Fibroblast of skin of right biceps (primary cell): ENCODE measurements at regions not wholly inside any gene's neighbourhood (a gene's known extent, or its start where the extent isn't known, plus 50 kb on each side); places are given as distances from the start of the nearest gene placed in this dataset.

Source experiments
- DNase-seq: peaks from one replicate; pipeline ENCODE4 v3.0.0-alpha.2; 2013

DNA sequence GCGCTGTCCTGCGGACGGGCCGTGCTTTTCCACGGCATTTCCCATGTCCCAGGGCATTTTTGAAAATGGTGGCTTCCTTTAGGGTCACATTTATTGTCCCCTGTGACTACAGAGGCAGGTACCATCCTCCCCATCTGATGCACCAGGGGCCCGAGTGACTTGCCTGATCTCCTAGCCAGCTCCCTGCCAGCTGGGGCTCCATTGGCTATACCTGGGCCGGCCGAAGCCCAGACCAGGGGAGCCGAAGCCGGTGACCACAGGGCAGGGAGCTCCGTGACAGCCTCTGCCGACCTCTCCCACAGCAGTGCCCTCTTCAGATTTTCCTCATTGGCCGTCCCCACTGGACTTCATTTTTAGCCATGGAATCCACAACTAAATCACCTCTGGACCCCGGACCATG is 170.6 kb downstream of the RBFOX3 start:
- no peak for DNase-seq

DNA sequence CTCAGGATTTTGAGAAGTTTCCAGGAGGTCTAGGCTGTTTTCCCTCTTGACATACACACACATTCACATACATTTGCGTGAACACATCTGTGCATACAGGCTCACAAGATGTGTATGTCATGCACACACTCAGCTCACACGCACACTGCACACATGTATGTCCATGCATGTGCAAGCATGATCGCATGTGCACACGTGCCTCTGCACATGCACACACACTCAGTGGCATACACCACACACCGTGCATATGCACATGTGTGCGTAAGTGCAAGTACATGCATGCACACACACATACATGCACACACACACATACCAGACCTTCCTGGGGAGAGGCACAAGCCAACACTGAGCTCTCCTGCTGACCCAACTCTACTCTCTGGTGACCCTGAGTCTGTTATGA is 171.4 kb downstream of the RBFOX3 start:
- DNase-seq: no peak

DNA sequence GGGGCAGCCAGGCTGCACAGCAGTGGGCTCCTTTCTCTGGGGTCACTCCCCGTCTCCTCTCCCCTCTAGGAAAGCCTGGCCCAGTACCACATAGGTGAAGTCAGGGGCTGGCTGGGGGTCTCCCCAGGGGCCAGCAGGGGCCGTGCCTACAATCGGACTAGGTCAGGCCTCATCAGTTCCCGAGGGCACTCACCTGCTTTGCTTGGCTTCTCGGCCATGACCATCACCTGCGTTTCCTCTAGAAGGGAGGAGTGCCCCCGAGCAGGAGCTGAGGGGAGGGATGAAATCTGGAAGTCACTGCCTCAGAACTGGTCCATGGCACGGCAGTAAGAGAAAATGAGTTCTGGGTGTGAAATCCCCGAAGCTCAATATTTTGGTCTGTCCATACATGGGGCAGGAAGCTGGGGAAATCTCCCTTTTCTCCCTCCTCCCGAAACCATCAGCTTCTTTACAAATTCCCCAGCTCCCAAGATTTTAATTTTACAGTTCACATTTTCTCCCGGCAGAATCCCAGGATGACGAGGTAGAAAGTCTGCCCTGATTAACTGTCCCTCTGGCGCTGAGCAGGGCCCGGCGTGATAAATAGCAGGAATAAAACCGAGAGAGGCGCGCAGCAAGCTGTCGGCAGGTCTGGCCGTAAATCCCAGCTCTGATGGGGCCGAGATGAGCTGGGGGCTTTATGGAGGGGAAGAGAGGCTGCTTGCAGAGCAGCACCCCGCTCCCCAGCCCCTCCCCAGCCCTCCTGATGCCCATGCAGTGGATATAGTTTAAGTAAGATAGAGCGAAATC is 172.1 kb downstream of the RBFOX3 start:
- no peak for DNase-seq

DNA sequence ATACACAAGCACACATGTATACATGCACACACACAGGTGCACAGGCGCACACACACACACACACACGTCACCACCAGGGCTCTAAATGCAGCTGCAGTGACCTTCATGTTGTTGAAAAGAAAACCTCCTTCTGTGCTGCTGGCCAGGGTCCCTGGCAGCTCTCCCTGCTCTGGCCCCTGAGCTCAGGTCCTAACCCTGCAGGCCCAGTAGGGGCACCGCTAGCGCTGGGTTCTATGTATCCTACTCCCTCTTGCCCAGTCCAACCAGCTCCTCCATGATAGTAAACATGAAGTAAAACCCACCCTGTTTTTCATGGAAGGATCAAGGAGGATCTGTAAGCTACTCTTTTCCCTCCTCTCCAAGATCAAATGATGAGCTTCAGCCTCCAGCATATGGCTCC is 172.8 kb downstream of the RBFOX3 start:
- no peak for DNase-seq

DNA sequence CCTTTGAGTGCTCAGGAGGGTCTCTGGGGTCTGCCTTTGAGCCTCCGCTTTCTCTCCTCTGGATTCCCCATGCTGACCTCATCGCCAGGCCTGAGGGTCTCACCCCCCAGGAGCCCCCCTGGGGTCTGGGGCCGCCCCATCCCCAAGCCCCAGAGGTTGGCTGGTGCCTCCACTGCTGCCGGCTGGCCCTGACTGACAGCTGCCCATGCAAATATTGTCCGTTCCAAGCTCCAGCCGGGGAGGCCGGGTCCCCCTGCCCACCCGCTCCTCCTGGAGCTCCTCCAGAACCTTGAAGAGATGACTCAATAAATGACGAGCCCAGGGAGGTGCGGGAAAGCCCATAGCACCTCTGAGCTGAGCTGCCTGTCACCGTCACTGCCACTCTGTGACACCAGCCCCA is 173.8 kb downstream of the RBFOX3 start:
- DNase-seq: no peak

DNA sequence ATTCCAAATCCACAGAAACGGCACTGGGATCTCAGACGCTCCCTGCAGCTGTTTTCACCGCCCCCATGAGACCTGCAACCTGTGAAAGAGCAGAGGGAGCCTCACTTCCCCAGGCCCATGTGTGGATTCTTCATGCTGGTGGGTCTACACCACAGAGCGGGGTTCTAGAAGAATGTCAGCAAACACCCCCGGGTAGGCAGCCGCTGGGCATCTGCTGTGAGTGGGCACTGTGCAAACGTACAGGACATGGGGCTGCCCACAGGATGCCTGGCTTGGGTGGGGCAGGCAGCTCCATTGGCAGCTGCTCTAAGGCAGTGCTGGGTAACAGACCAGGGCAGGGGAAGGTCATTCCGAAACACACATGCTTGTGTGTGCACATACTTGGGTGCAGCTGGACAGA is 174.9 kb downstream of the RBFOX3 start:
- DNase-seq: no peak

DNA sequence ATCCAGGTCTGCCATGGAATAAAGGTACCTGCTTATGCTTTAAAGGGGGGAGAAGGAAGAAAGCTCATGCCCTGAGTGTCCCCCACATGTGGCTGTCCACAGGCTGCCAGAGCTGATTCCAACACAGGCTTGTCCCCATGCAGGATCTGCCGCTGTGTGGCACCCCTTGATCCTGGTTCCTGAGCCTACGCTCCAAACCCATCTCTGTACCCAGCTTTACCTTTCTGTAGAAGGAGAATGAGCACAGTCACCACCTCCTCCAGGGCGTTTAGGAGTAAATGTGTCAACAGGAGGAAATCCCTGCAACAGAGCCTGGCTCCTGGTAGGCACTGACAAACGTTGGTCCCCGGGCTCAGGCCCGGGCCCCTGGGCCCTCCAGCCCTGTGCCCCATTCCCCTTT is 175.6 kb downstream of the RBFOX3 start:
- DNase-seq: no peak

DNA sequence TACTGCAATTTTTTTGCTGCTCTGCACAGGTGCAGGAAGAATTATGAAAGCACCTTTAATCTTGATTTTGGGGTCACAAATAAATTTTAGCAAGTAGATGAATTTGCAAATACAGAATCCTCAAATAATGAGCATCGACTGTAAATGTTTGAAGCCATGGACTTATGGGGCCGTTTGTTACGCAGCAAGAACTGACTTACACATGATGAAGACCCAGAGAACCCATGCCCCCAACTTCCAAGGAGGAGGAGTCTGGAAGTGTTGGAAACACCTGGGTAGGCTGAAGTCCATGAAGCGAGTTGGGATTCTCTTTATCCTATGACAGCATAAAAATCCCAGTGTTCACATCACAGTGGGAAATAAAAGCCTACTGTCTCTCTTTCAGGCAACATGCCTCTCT is 176.6 kb downstream of the RBFOX3 start:
- no peak for DNase-seq

DNA sequence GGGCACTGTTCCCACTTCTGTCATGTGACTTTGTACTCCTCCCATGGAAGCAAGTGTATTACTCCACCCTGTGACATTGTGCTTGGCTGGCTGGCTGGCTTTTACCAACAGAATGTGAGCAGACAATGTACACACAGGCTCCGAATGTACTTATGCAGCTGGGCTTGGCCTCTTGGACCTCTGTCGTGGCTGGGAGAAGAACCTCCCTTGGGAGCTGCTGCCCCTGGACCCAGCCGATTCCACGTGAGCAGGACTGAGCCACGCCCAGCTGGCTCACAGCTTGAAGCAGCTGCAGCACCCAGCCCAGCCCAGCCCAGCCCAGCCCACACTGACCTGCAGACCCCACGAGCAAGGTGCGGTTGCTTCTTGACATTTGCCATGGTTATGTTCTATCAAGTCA is 177.5 kb downstream of the RBFOX3 start:
- no peak for DNase-seq

DNA sequence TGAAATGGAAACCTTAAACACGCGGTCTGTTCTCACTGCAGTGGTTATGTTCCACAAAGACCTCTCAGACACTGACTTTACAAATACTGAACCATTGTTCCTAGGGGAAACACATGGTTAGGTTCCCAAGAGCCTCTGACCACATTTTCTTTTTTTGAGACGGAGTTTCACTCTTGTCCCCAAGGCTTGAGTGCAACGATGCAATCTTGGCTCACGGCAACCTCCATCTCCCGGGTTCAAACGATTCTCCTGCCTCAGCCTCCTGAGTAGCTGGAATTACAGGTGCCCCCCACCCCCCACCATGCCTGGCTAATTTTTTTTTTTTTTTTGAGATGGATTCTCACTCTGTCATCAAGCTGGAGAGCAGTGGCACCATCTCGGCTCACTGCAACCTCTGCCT is 179.7 kb downstream of the RBFOX3 start:
- no peak for DNase-seq

DNA sequence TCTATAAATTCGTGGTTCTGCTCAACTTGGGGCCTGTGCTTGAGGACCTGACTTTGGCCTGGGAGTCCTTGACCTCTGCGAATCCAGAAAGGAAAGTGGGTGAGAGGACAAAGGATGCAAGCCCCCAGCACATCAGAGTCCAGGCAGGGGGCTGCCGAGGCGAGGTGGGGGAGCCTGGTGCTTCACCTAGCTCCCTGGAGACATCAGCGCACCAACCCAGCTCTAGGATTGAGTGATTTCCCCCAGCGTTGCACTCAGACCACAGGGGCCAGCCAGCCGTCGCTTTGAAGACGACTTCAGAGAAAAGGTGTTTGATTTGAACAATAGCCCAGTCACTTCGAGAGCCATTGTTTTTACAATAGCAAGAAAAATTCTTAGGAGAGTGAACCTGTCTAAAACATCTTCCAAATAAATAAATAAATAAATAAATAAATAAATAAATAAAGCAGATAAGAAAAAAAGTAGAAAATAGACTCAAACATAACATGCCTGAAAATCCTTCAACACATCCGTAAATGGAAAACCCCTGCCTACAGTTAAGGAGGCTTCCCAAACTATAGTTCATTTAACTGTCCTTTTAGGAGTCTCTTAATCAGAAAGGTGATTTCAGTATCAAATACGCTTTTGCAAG is 180.9 kb downstream of the RBFOX3 start:
- no peak for DNase-seq

DNA sequence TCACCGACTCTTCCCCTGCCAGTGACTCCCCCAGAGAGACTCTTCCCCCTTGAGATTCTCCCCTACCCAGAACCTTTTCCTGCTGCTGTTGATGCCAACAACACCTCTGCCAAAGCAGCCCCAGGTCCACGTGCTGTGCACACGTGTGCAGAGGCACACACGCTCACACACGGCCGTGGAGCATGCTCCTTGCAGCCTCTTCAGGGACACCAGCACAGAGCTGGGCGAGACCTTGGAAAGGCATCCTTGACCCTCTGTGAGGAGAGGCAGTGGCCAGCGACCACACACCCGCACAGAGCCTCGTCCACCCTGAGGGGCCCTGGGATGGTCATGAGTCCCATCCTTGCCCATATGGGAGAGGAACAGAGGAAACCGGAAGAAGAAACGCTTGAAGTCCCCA is 181.9 kb downstream of the RBFOX3 start:
- no peak for DNase-seq

DNA sequence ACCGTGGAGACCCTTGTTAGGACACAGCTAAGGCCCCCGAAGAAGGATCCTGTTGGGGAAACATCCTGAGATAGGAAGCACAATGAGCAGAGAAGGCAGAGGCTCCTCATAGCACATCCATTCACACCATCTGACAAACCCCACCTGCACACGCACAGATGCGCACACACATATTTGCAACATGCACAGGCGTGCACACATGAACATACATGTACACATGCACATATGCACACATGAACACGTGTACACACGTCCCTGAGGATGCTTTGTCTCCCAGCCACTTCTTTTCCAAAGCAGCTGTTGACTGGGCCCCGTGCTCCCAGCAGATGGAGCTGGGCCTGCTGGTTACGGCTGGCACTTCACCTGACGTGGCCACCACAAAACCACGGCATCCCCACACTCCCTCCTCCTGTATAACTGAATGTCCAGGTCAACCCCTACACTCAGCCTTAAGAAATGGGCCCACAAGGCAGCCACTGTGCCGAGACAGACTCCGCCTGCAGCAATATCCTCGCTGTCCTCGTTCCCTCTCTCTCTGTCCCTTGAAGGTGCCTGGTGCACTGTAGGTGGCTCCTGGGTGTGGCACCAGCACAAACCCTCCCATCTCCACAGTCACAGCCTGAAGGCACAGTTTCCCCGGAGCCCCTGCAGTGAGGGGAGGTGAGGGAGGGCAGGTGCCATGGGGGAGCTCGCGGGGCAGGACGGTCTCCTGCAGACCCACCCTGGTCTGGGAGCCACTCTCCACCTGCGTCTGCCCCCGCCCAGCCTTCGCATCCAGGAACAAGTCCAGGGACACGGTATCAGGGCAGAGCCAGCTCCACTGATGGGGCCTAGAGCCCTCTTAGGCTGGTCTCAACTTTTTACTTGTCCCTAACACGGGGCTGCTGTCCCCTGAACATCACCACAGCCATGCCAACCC is 183.0 kb downstream of the RBFOX3 start:
- no peak for DNase-seq

DNA sequence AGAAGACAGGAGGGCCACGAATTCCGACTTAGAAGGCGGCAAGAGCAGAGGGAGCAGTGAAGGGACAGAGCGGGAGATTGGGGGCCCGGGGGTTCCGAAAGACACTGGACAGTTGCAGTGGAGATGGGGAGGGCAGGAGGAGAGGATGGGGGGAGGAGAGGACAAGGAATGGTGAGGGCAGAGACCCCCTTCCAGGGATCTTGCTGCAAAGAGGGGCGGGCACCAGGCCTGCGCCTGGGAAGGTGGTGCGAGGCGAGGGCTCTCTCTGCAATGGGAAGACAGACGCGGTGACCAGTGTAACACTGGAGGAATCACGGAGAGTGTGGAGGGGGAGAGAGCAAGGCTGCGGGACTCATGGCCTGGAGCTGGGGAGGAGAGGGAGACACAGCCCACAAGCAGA is 185.2 kb downstream of the RBFOX3 start:
- DNase-seq: no peak

DNA sequence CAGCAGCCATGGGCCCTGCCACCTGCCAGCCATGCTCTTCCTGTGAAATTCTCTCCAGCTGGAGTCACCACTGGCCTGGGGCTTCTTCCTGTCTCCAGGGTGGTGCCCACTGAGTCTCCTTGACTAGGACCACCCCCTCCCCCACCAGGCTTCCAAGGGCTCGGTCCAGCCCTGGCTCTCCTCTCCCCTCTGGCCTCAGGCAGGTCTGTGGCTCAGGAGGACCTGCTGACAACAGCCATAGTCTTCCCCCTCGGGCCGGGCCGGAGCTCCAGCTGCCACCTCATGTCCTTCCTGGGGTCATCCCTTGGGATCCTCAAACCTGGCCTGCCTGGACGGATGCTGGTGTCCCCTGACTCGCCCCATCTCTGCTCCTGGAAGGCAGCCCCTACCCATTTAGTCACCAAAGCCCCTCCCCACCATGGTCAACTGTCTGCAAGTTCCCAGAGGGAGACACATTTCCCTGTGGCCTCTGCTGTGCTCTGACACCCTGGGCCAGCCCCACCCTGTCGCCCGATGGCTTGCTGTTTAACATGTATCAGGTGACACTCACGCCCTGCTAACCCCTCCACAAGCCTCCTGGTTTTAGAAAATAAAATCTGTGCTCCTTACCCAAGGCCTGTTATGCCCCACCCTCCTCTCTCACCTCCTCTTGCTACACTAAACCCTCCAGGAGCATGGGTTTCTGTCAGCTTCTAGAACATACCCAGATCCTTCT is 186.2 kb downstream of the RBFOX3 start:
- no peak for DNase-seq

DNA sequence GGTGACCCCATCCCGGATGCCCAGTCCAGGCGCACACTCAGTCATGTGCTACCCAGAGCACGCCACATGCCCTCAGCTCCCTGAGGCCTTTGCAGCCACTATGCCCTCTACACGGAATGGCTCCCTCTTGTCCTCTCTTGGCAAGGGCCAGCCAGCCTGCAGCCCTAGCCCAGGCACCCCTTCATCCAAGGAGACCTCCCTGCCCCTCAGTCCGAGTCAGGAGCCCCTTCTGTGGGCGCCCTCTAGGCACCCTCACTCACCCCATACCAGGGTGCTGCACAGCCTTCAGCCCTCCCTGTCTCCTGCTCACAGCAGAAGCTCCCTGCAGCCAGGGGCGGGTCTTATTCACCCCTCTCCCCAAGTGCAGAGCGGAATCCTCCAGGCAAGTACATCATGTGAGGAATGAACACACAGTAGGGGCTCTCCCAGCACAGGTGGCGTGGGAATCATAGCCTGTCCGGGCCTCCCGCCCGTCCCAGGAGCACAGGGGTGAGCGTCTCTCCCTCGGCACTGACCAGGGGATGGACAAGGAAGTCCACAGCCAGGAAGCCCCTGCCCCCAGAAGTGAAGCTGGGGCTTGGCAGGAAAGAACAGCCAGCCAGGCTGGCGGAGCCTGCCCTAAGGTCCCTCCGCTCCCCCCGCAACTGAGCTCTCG is 186.9 kb downstream of the RBFOX3 start:
- DNase-seq: no peak

DNA sequence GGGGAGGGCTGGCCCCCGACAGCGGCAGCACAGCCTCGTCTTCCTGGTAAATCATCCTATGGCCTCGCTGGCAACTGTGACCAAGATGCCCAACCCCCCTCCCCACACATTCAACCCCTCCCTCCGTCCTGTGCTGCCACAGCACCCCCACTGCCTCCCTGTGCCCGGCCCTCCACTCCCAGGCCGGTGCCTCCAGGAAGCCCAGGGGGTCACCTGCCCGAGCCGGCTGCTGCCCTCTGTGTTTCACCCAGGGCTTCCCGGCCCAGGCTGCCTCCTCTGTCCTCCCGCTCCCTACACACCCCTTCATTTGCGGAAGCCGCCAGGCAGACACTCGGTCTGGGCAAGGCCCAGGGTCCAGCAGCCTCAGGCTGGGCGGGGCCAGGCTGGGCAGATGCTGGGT is 188.6 kb downstream of the RBFOX3 start:
- no peak for DNase-seq

DNA sequence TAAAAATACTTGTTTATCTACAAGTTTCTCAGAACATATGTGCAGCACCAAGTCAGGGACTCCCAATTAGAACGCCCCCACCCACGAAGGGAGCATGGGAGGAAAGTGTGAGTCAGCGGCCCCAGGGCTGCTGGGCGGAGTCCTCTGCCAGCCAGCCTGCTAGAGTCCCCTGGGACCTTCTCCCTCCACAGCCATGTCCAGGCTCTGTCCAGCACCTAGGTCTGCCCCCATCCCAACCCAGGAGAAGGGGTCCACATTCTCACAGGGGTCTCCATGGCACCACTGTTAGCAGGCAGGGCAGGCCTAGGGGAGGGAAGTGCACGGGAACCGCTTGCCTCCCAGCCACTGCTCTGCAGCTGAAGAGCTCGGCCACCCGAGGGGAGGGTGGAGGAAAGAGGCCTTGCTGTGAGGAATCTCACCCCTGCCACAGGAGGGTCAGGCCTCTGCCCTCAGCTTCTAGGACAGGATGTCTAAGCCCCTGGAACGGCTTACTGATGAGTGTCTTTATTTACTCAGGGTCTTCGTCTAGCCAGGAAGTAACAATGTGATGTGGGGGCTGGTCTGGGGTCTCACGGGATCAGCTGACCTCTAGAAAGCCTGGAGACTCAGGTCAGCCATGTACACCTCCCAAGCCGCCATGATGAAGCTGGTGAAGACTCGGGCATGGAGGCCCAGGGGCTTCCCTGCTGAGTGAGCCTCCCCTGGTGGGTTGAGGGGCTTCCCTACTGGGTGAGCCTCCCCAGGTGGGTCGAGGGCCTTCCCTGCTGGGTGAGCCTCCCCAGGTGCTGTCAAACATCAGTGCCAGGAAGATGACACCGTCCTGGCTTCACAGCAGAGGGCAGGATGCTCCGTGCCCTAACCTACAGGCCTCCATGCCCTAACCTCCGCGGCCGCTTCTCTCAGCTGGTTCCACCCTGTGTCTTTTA is 190.3 kb downstream of the RBFOX3 start:
- DNase-seq: peak; percentile 19

DNA sequence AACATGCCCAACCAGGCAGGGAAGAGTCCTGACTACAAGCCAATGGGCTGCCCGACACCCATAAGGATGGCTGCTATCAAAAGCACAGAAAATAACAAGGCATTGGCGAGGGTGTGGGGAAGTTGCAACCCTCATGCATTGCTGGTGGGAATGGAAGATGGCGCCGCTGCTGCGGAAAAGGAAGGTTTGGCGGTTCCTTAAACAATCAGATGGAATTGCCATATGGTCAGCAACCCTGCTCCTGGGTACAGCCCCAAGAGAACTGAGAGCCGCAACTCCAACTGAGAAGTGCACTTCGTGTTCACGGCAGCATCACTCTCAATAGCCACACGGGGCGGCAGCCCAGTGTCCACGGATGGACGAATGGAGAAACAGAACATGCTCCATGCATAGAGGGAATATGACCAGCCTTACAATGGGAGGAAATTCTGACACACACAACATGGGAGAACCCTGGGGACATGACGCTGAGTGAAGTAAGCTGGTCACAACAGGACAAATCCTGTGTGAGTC is 193.3 kb downstream of the RBFOX3 start:
- no peak for DNase-seq

DNA sequence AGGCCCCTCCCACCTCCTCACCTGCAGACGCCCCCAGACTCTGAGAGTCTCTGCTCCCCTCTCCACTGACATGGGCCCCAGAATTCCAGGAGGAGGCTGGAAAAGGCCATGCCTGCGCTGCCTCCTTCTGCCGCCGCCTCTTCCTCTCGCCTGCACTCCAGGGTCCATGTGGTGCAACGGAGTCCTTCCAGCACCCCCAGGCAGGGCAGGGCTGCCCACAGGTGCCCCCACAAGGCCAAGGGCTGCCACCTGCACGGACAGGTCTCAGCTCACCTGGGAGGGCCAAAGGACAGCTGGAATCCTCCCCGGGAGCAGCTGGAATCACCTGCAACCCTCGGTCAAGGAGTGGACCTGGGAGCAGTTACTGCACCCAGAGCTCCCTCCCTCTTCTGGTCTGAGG is 194.9 kb downstream of the RBFOX3 start:
- DNase-seq: no peak

DNA sequence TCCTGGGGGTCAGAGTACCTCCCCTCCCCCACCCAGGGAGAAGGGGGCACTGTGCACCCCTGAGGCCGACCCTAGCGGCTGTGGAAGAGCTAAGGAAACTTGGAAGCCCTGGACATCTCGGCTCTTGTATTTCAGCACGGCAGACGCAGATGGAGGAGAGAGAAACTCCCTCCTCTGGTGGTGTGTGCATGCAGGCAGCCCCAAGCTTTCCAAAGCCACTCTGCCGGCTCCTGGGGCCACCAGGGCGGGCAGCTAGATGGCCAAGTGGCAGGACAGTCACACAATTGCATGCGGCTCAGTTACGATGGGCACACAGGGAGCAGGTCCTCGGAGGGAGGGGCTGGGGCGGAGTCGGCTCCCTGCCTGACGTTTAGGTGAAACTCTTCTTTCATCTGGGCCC is 195.5 kb downstream of the RBFOX3 start:
- DNase-seq: no peak
